ENCODE measurements at regions not wholly inside any gene's neighbourhood (a gene's known extent, or its start where the extent isn't known, plus 50 kb on each side); places are given as distances from the start of the nearest gene placed in this dataset.

GRCh38 chrX:113973706-113974105 lies 610.2 kb upstream of the HTR2C start:
- TF ChIP-seq NCOA2 (CRISPR knock-in tag; IDR thresholded peaks at IDR 0.05) (no peak), CREB1 (IDR thresholded peaks at IDR 0.05) (no peak), CREB1 (CRISPR knock-in tag; IDR thresholded peaks at IDR 0.05) (no peak), GLMP (CRISPR knock-in tag; IDR thresholded peaks at IDR 0.05; ENCODE audit: borderline replicate concordance) (no peak), RFX5 (IDR thresholded peaks at IDR 0.05; ENCODE audit: low read depth, low read length) (no peak), FIP1L1 (IDR thresholded peaks at IDR 0.05; ENCODE audit: borderline replicate concordance, insufficient read depth, low read depth, low read length) (no peak), GABPA (IDR thresholded peaks at IDR 0.05; ENCODE audit: low read depth, low read length) (no peak), GABPA (CRISPR knock-in tag; IDR thresholded peaks at IDR 0.05; ENCODE audit: low read depth) (no peak), CTCF (CRISPR knock-in tag; IDR thresholded peaks at IDR 0.05) (no peak), FOXP1 (IDR thresholded peaks at IDR 0.05) (no peak), FOXP1 (CRISPR knock-in tag; IDR thresholded peaks at IDR 0.05) (no peak), REL (CRISPR knock-in tag; conservative IDR thresholded peaks at IDR 0.05) (no peak)
